GM19023 (cell line): ENCODE measurements at regions not wholly inside any gene's neighbourhood (a gene's known extent, or its start where the extent isn't known, plus 50 kb on each side); places are given as distances from the start of the nearest gene placed in this dataset.

Source experiments
- ATAC-seq: cut with Tn5 transposase; IDR thresholded peaks from one replicate; pipeline ENCODE4 v1.9.1; 2021; ENCODE audit warnings: mild to moderate bottlenecking, moderate library complexity; ENCODE audit not compliant: unreplicated experiment

DNA sequence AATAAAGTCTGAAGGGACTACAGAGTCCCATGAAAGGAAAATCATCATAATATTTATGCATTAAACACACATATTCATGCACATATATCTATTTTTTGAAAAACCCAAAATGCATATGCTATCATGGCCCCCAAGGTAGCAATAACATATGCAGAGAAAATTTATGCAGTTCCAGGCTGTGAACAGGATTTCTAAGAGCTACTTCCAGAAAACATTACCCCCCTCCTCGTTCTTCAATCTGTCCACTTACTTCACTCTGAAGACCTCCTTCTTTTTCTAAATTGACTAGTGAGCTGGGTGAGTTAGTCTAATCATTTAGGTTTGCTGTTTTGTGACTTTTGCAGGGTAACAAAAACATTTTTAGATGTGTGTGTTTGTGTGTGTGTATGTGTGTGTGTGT is 376.4 kb upstream of the ZEB2 start:
- no peak for ATAC-seq

DNA sequence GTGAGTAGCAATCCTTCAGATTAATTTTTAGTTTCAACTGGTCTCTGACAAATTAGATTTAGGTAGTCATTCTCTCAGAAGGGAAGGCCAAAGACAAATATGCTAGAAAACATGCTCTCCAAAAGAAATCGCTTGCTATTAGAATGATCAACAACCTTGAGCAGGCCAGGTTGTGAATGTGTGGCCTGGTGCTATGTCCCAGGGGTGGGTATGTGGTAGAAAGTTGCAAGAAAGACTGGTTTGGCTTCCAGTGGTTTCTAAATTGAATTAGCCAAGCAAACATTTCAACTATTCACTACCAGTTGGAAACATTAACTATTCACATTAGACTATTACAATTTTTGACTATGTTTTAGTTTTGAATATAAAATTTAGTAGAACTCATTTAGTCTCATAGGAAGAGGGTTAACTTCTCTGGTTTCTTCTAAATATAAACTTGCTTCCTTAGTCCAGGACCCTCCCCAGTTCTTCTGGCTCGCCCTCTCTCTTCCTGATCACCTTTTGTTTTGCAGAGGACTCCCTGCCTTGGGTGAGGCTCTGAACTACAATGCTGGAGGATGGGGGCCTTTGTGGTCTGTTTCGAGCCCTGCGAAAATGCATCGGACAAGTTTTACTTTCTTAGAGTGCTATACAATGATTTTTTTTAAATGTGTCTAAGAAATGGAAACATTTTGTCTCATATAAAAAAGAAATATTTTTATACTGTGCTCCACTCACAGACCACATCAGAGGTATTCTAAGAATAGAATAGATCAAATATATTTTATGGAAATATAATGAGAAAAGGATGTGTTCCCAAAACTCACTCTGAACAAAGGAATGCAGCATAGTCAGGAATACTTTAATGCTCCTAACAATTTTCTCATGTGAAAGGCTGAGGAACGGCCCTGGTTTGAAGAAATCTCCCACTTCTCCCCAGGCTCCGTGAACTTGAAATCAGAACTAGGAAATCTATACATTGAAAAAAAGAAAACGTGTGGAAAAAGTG is 375.0 kb upstream of the ZEB2 start:
- no peak for ATAC-seq

DNA sequence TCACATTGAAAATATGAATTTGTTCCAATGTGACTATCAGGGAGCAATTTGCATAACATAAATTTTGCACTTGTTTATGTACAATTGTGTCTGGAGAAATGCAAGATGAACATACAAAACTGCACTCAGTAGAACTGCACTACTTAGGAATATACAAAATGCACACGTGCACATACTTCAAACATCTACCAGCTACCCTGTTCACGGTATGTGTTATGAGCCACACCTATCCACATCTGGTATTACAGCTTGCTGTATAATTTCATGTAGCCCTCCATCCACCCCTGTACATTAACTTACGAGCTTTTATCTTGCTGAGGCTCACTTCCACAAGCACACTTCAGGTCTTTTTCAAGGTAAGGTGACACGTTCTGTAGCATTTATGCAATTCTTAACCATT is 373.5 kb upstream of the ZEB2 start:
- ATAC-seq, result no peak

DNA sequence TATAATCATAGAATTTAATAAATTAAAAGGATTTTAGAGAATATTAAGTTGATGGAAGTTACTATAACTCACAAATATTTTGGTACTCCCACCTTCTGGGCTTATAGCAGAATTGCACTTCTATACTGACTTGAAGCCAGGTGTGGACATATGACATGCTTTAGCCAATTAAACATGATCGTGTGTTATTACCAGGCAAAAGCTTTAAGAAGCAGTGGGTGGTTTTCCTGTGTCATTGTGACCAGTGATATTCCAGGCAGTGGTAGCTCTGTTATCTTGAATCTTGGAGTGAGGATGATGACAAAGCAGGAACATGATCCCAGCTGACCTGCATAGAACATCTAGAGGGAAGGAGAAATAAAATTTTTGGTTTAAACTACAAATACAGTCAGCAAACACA is 370.9 kb upstream of the ZEB2 start:
- no peak for ATAC-seq

DNA sequence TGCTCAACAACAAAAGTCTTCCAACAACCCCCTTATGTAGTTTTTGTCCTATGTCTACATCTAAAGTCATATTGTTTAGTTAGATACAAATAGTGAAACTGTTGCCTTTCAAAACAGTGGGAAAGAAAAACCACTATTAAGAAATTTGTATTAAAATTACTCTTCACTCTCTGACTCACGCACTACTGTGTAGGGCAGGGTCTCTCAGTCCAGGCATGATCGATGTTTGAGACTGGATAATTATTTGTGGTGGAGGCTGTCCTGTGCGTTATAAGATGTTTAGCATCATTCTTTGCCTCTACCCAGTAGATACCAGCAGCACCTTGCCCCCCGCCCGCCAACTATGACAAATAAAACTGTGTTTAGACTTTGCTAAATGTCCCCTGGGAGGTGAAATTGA is 369.4 kb upstream of the ZEB2 start:
- ATAC-seq, result no peak

DNA sequence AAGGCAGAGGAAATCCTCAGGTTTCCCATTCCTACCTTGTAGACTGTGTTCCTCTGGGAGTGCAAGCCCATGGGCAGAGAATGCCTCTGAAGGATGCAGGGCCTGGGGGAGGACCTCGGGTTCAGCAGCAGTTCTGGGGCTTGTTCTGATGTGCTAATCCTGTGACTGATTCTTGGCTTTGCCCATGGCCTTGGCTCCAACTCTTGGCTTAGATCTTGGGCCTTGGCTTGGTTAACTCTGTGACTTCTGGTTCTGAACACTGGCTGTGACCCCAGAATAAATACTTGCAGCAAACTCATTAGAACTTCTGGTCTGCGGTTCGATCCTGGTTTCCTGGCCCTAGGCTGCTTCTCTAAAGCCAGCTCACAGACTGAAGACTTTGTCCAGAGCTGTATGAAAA is 366.9 kb upstream of the ZEB2 start:
- no peak for ATAC-seq

DNA sequence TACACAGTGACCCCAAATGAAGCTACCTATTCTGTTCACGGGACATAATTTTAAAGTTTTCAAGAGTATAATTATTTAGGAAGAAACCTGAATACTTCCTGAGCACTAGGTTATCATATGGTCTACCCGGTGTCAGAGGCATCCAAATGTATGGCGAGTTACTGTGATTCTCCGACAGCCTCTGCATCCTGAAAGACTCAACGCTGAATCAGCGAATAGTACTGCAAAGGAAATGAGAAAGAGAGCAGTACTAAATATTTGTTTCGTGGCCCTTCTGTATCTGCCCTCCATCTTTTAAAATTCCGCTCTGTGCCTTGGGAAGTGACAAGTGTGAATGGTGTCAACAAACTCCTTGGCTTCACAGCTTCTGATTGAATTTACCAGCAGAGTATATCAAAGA is 358.0 kb upstream of the ZEB2 start:
- no peak for ATAC-seq

DNA sequence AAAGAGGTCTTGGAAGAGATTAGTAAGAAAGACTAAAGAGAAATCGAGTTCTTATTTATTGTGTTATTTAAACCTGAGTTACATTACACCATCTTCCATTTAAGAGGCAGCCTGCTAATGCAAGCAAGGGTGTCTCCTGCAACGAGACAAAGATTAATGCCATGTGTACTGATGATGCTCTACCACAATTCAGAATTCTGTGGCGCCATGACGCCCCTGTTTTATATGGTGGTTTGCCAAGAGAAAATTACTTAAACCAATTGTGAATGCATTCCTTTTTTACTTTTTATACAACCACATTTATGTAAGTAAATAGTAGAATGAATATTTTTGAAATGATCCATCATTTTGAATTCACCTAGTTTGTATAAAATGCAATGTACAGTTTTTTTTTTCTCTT is 356.1 kb upstream of the ZEB2 start:
- no peak for ATAC-seq

DNA sequence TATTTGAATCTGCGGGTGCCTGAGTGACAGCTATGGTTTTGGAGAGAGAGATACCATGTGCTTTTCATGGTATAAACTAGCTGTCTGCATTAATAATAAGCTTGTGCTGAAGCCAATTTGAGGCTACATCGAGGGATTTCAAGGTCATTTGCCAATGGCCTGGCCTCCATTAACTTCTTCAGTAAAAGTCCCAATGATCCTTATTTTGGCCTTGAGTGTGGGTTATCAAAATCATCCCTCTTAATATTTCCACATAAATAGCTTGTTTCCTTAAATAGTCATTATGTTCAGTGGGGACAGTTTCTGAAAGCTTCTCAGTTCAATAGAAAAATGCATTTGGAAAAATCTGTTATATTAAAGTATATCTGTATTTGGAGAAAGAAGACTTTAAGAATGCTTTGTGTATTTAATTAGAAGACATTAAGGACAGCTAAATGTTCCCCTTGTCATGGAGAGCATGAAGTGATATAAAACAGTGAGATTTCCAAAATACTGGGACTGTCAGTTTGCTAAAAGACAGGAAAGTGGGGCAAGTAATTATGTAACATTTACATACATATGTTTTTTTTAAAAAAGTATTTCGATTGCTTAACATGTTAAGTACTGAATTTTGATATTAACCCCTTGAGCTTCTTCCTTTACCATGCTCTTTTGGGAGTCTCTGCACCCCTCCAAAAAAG is 355.5 kb upstream of the ZEB2 start:
- no peak for ATAC-seq

DNA sequence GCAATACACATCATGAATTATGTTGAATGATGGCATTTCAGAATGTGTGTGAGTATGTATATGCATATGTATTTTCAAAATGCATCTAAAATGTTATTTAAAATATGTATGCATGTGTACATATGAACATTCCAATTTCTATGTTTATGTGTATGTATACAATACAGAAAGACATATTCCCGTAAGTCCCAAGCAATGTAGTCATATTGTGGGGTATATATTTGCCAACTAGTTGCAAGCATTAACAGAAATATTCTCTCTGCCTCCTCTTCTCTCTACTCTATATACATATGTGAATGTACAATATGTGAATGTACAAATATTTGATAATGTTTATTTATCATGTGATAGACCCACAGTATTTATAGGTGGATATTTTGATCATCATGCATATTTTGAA is 345.8 kb upstream of the ZEB2 start:
- ATAC-seq, result no peak

DNA sequence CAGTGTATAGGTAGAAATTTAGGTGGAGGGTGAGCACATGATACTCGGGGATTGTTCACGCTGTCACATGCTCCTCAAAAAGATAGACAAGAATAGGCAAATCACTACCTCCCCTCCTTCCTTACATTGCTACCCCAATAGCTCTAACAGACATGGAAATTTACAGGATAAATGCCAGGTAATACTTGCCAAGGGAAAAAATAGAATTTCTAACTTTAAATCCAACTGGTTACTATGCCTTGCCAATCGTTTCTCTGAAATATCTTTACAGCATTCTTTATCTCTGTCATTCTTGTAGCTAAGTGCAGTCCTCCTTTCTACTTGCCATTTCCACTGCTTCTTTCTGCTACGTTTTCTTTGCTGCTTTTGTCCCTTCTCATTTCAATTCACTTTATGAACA is 339.8 kb upstream of the ZEB2 start:
- no peak for ATAC-seq

DNA sequence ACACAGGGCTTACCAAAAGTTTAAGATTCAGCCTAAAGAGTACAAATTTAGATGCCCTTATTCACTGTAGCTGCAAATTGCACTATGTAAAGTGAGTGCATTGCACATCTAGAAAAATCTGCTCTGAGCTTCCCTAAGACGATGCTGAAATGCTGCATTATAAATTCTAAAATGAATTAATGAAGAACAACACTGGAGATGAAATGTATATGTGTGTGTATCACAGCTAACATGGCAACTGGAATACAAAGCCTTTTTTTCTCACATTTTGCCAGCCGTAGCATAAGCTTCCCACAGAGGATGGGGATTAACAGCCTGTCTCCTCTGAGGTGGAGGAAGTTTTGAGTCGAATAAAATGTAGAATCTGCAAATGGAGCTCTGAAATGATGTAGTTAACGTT is 338.3 kb upstream of the ZEB2 start:
- no peak for ATAC-seq

DNA sequence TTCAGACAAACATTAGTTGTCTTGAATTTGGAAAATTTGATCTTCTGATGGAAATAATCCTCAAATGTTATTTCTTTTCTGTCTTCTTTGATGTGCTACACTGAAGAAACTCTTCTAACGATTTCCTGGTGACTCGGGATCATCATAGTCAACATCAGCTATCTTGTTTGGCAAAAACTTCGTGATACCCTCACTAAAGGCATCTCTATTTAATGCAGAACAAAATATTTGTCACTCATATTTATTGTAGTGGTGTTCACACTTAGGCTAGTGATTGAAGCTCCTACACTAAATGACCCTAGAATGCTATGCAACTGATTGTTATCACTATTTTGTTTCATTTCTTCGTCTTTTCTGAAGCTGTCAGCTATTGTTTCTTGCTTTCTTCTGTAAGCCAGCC is 334.7 kb upstream of the ZEB2 start:
- no peak for ATAC-seq

DNA sequence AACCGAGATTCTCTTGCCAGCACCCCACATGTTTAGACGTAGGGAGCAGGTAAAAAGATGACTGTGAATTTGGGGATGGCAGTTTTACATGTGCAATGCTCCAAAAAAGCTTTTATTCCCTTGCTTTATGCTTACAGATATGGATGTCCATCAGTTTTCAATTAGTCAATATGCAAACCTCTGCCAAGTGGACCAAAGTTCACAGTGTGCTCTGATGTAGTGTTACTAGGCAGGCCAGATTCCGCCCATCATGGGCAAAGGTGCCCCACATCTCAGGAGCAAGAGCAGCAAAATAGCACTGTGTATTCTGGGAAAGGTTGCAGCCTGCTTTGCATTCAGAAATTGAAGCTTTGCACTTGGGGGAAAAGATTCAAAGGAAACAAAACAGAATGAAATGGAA is 329.7 kb upstream of the ZEB2 start:
- no peak for ATAC-seq

DNA sequence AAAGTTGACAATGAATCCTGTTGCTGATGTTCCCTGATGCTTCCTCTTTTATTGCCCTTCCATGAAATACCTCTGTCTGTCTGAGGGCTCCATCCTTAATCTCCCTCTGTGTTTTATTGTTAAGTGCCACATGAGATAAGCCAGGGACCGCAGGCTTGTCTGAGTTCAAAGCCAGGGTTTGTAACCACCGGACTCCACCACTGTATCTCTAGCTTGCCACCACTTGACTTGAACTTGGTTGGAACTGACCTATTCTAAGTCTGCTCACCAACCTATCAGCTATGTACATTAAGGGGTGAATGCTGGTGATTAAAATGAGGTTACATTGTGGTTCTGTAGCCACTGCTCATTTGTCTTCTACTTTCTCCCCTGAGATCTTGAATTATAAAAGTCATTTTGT is 328.5 kb upstream of the ZEB2 start:
- ATAC-seq, result no peak

DNA sequence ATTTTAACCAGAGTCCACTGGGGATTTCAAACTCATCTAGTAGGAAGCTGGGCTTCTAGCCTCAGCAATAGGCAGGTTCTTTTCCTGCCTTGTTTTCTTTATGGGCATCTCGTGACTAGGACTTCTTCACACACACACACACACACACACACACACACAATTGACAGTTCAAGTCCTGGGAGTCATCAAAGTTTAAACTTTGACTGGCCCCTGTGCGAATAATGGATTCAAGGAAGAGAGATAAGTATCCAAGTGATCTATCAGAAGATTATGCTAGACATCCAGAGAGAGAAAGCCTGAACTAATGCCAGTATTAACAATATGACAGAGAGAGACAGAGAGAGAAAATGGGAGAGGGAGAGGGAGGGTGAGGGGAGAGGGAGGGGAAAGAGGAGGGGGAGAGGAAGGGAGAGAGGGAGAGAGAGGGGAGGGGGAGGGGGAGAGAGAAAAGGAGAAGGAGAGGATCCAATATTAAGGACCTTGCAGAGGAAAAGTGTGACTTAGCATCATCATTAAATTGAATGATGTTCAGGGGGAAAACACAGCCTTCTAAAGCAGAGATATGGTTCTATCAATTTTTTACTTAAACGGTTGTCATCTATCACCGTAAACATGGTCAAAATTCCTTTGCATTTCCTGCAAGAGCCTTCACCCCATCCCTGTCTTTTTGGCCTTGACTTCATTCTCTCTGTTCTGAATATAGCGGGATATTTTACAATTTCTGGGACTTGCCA is 327.6 kb upstream of the ZEB2 start:
- no peak for ATAC-seq

DNA sequence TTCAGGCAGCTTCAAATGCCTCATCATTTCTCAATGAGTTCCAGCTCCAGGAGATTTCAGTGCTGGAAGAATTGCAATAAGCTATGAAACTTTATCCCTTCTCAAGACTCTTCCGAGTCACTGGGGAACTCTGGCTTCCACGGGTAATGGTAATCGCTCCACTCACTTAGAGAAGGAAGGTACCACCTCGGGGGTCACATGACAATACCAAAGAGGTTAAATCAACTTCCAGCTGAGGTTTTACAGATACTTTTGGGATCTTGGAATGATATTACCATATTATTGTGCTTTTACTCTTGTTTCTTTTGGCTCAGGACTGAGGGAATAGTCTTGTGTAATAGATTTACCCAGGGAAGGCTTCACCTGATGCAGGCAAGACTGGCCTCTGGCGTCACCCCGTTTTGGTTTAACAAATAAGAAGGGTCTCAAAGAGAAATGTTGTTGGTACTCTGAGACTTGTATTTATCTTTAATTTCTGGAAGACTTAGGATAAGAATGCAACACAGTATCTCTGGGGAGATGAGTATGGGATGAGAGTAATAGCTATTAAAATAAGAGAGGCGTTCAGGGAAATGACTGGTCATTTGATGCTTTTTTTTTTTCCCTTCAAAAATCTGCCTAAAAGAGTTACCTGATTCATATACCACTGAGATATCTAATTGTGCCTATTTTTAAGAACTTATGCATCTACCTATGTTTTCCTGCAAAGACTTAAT is 316.9 kb upstream of the ZEB2 start:
- ATAC-seq, result no peak

DNA sequence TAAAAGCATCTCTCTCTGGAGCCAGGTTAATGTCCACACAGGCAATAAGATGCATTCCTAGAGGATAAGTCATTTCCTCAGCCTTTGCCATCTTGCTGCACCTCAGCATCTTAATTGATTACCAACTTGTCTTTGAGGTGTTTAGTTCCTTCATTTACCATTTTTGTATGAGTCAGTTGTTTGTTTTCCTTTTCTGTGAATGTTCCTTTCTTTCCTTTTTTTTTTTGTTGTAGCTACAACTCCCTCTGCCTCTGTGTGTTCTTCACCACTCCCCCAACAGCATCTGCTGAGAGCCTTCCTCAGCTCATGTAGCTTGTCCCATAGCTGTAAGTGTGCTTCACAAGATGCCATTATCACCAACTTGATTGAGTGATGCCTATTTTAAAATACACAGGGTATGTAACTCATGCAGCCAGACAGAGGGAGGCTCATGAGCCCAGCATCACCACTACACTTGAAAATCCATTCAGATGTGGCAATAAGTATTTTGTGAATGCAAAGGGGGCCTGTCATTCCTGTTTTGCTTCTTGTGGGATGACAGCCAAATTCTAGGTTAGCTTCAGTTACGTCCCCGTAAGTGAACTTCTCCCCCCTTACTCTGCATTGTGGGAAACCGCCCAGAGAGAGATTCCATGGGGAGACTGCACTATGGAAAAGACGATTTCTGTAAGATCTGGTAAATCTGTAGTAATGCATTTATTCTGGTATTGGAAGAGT is 315.9 kb upstream of the ZEB2 start:
- ATAC-seq, result no peak

DNA sequence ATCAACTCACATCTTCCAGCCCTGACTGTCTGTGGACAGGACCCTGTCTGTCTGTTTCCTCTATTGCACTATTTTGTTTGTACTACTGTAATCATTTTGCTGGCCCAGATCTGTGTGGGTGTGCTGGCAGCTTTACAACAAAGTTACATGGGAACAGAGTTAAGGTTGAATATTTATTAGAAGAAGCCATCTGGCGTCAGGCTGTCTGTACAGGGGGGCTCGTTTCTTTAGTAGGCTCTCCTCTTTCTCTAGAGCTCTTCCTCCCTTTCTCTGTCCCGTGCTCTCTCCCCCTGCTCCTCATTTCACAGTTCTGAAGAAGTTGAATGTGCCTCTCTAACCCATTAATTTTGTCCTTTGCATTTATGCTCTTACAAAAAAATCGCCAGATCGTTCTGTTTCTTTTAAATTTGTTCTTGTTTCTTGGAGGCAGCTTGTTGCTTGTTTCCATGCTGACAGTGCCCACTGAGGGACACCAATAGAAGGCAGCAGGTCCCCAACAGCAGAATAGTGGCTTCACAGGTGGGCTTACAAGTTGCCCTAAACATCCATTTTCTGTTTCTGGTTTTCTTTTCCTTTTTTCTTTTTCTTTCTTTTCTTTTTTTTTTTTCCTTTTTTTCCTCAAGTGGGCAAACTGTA is 315.2 kb upstream of the ZEB2 start:
- ATAC-seq, result no peak

DNA sequence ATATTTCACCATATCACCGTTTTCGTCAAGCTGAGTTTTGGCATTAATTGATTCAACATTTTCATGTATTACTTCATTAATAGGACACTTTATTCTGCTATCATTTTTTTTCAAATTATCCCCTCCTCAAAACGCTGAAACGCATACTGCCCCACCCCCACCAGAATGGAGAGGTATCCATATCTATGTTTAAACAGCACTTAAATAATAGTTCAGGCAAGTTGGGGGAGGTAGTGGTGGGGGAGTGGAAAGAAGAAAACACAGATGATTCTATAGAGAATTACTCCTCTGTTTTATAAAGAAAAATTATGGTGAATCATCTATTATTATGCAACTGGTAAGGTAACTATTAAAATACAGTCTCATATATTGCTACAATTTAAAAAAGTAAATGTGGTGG is 314.4 kb upstream of the ZEB2 start:
- ATAC-seq, result no peak
